ENCODE measurements at regions not wholly inside any gene's neighbourhood (a gene's known extent, or its start where the extent isn't known, plus 50 kb on each side); places are given as distances from the start of the nearest gene placed in this dataset.

DNA sequence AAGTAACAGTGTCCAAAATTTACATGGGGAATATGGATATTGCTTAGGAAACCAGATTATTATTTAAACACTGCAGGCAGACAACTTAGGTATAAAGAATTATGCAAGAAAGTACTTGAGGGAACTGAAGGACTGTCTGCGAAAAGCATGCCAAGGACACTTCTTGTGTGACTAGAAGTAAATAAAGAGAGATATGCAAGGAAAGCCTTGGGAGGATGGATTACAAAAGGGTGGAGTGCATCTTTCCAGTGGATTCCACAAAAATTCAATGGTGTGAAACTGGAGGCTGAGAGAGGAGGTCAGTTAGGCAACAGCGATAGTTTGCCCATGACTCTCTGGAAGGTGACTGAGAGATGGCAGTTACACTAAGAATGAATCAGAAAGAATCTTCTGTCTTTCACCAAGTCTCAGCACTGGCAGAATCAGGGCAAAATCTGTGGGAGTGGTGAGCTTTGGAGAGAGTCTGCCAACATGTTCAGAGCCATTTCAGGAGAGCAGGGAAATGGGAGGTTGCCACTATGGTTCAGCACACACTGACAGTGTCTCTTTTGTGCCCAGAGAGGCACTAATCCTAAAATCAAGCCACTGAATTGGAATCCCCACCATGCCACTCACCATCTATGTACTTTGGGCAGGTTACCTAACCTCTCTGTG lies 331.6 kb downstream of the BMPER start:
- intact Hi-C loops (cut with micrococcal nuclease; ENCODE audit: unreplicated experiment), result no loop called here
- no peak overlapping the region for H3K4me3 Mint-ChIP-seq (ENCODE audit: low read depth, unreplicated experiment)

GRCh38 chr7:34237493-34237849 lies 332.1 kb downstream of the BMPER start:
- no peak for DNase-seq
- intact Hi-C loops (cut with micrococcal nuclease; ENCODE audit: unreplicated experiment), result no loop called here
- CTCF ChIA-PET, result no interaction called here
- no peaks in the 10 kb centered on the region for H3K4me1 Mint-ChIP-seq (ENCODE audit: low read depth, unreplicated experiment)
- no peaks in the 10 kb centered on the region for H3K36me3 Mint-ChIP-seq (ENCODE audit: insufficient read depth, unreplicated experiment)
- BruUV-seq (replicated peaks), result no TSS peak
- TF ChIP-seq CTCF (IDR thresholded peaks at IDR 0.05; ENCODE audit: unreplicated experiment), result no peak
- peaks cover 3% of the 10 kb centered on the region for H3K9me3 Mint-ChIP-seq (ENCODE audit: low read depth, unreplicated experiment)
- H3K27me3 Mint-ChIP-seq (ENCODE audit: unreplicated experiment), result peaks cover 42% of the 10 kb centered on the region
- no peak overlapping the region for H3K27ac Mint-ChIP-seq (ENCODE audit: unreplicated experiment)
- no peak overlapping the region for H3K4me3 Mint-ChIP-seq (ENCODE audit: low read depth, unreplicated experiment)

More for the DNA sequence above, 331.6 kb downstream of the BMPER start:
- no peak for TF ChIP-seq CTCF (IDR thresholded peaks at IDR 0.05; ENCODE audit: unreplicated experiment)
- no TSS peak for BruUV-seq (replicated peaks)
- no peaks in the 10 kb centered on the region for H3K4me1 Mint-ChIP-seq (ENCODE audit: low read depth, unreplicated experiment)
- no peaks in the 10 kb centered on the region for H3K36me3 Mint-ChIP-seq (ENCODE audit: insufficient read depth, unreplicated experiment)
- H3K27me3 Mint-ChIP-seq (ENCODE audit: unreplicated experiment), result peaks cover 44% of the 10 kb centered on the region
- H3K9me3 Mint-ChIP-seq (ENCODE audit: low read depth, unreplicated experiment), result peaks cover 6% of the 10 kb centered on the region
- no peak for DNase-seq
- CTCF ChIA-PET, result no interaction called here
- H3K27ac Mint-ChIP-seq (ENCODE audit: unreplicated experiment), result no peak overlapping the region

DNA sequence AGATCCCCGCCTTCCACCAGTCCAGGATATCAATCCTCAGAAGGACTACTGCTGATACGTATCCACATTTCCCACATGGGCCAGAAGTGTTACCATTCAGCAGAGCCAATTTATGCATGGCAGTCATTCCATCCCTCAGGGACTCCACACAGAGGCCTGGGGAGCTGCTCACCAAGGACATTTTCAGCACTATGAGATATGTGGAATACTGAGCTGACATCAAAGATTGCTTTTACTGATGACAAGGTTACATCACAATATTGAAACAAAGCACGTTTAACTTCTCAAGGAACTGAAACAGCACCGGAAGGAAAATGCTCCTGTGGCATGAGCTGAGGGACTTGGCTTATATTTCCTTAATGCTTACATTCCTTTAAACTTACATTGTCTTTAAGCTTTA lies 335.1 kb downstream of the BMPER start:
- H3K36me3 Mint-ChIP-seq (ENCODE audit: insufficient read depth, unreplicated experiment), result no peaks in the 10 kb centered on the region
- intact Hi-C loops (cut with micrococcal nuclease; ENCODE audit: unreplicated experiment), result no loop called here
- H3K4me3 Mint-ChIP-seq (ENCODE audit: low read depth, unreplicated experiment), result no peak overlapping the region
- no TSS peak for BruUV-seq (replicated peaks)
- H3K9me3 Mint-ChIP-seq (ENCODE audit: low read depth, unreplicated experiment), result peaks cover 3% of the 10 kb centered on the region
- CTCF ChIA-PET, result interaction anchor here (1.2 kb wide), 1 partner anchor 32 kb away, joined by 3 read pairs; no protein-coding TSS in a partner anchor
- TF ChIP-seq CTCF (IDR thresholded peaks at IDR 0.05; ENCODE audit: unreplicated experiment), result no peak
- H3K27me3 Mint-ChIP-seq (ENCODE audit: unreplicated experiment), result peaks cover 39% of the 10 kb centered on the region
- no peak for DNase-seq
- no peaks in the 10 kb centered on the region for H3K4me1 Mint-ChIP-seq (ENCODE audit: low read depth, unreplicated experiment)
- no peak overlapping the region for H3K27ac Mint-ChIP-seq (ENCODE audit: unreplicated experiment)

DNA sequence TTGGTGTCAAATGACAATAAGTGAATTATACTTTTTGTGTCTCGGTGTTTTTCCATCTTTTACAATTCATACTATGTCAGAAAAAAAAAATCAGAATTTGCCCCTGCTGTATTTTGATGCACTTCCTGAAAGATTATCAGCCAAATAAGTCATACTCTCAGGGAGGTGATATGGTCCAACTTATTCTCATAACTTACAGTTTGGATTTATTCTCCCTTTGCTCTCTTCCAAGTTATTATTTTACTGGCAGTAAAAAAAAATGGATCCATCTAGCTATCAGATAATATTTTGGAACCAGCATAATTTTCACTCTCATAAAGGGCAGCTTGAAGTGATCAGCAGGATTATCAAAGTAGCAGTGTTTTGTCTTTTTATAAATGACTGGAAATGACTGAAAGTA lies 337.1 kb downstream of the BMPER start:
- no TSS peak for BruUV-seq (replicated peaks)
- no peak for DNase-seq
- Mint-ChIP-seq H3K27me3 (ENCODE audit: unreplicated experiment) (peaks cover 46% of the 10 kb centered on the region), H3K27ac (ENCODE audit: unreplicated experiment) (no peak overlapping the region), H3K9me3 (ENCODE audit: low read depth, unreplicated experiment) (peaks cover 3% of the 10 kb centered on the region), H3K4me3 (ENCODE audit: low read depth, unreplicated experiment) (no peak overlapping the region), H3K4me1 (ENCODE audit: low read depth, unreplicated experiment) (no peaks in the 10 kb centered on the region), H3K36me3 (ENCODE audit: insufficient read depth, unreplicated experiment) (no peaks in the 10 kb centered on the region)
- intact Hi-C loops (cut with micrococcal nuclease; ENCODE audit: unreplicated experiment), result no loop called here
- CTCF ChIA-PET, result no interaction called here
- no peak for TF ChIP-seq CTCF (IDR thresholded peaks at IDR 0.05; ENCODE audit: unreplicated experiment)

All from Calu3 (cell line).